ENCODE measurements at regions not wholly inside any gene's neighbourhood (a gene's known extent, or its start where the extent isn't known, plus 50 kb on each side); places are given as distances from the start of the nearest gene placed in this dataset.

- DNase-seq (ENCODE audit: low spot score) = no peak
- in situ Hi-C loops (cut with MboI; ENCODE audit: low sequenced_read_pairs, unreplicated experiment) = no loop called here
- no peak for TF ChIP-seq CTCF (IDR thresholded peaks at IDR 0.05; ENCODE audit: borderline replicate concordance, control extremely low read depth, extremely low read depth, insufficient read depth, missing control alignments)
These were observed 391.1 kb downstream of the TMEM161B start for GRCh38 chr5:87877495-87877894.

GRCh38 chr5:87877023-87877422 is 391.6 kb downstream of the TMEM161B start:
- in situ Hi-C loops (cut with MboI; ENCODE audit: low sequenced_read_pairs, unreplicated experiment) = no loop called here
- no peak for DNase-seq (ENCODE audit: low spot score)
- TF ChIP-seq CTCF (IDR thresholded peaks at IDR 0.05; ENCODE audit: borderline replicate concordance, control extremely low read depth, extremely low read depth, insufficient read depth, missing control alignments) = no peak

- in situ Hi-C loops (cut with MboI; ENCODE audit: low sequenced_read_pairs, unreplicated experiment) = no loop called here
These were observed 392.0 kb downstream of the TMEM161B start for GRCh38 chr5:87876616-87877015.

GRCh38 chr5:87872986-87873385 is 395.7 kb downstream of the TMEM161B start:
- no peak for DNase-seq (ENCODE audit: low spot score)
- no peak for TF ChIP-seq CTCF (IDR thresholded peaks at IDR 0.05; ENCODE audit: borderline replicate concordance, control extremely low read depth, extremely low read depth, insufficient read depth, missing control alignments)
- in situ Hi-C loops (cut with MboI; ENCODE audit: low sequenced_read_pairs, unreplicated experiment) = no loop called here

More at GRCh38 chr5:87876616-87877015, 392.0 kb downstream of the TMEM161B start:
- no peak for DNase-seq (ENCODE audit: low spot score)
- TF ChIP-seq CTCF (IDR thresholded peaks at IDR 0.05; ENCODE audit: borderline replicate concordance, control extremely low read depth, extremely low read depth, insufficient read depth, missing control alignments) = no peak

- in situ Hi-C loops (cut with MboI; ENCODE audit: low sequenced_read_pairs, unreplicated experiment) = no loop called here
- TF ChIP-seq CTCF (IDR thresholded peaks at IDR 0.05; ENCODE audit: borderline replicate concordance, control extremely low read depth, extremely low read depth, insufficient read depth, missing control alignments) = no peak
- DNase-seq (ENCODE audit: low spot score) = no peak
These were observed 399.9 kb downstream of the TMEM161B start for GRCh38 chr5:87868792-87869191.

GRCh38 chr5:87867281-87867680 is 401.4 kb downstream of the TMEM161B start:
- in situ Hi-C loops (cut with MboI; ENCODE audit: low sequenced_read_pairs, unreplicated experiment) = no loop called here
- no peak for DNase-seq (ENCODE audit: low spot score)
- TF ChIP-seq CTCF (IDR thresholded peaks at IDR 0.05; ENCODE audit: borderline replicate concordance, control extremely low read depth, extremely low read depth, insufficient read depth, missing control alignments) = no peak

GRCh38 chr5:87853541-87853940 is 415.1 kb downstream of the TMEM161B start:
- DNase-seq (ENCODE audit: low spot score) = no peak
- no peak for TF ChIP-seq CTCF (IDR thresholded peaks at IDR 0.05; ENCODE audit: borderline replicate concordance, control extremely low read depth, extremely low read depth, insufficient read depth, missing control alignments)
- in situ Hi-C loops (cut with MboI; ENCODE audit: low sequenced_read_pairs, unreplicated experiment) = no loop called here

Data from GM13976 (cell line).